ENCODE measurements at regions not wholly inside any gene's neighbourhood (a gene's known extent, or its start where the extent isn't known, plus 50 kb on each side); places are given as distances from the start of the nearest gene placed in this dataset.
"Not testable (repeated sequence)": the region's sequence is repeated elsewhere in the genome, so short reads cannot be mapped to it uniquely, and the experiment has no call there.

GRCh38 chr1:221862971-221863370 is 121.1 kb upstream of the DUSP10 start:
- DNase-seq = no peak

DNA sequence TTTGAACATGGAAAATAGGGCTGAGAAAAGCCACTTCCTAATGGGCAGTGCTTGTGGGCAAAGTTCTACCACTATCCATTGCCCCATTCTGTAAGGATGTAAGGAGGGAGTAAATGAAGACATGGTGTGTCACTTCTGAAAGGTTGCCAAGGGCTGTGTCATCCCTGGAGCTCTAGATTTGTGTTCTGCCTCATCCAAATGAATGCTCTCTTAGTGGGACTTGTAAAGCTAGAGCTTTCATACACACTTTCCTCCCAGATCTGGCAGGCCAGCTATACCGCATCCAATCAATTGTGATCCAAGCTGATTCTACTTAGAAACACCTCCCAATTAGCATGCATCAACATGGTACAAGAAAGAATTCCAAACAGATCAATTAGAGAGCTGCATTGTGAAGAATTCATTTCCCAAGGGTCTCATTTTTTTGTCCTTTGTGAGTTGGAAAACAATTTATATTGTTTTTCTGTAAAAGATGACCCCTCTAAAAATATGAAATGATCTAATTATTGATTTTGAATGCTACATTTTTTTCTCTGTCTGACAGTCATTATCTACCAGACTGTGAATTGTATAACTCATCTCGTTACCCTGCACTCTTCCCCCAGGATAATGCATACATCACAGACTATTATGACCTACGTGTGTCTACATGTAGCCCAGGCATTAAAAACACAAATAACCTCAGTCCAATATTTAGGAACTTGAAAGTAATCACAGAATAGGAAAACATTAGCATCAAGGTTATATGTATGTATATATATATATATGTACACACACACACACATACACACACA is 117.1 kb upstream of the DUSP10 start:
- DNase-seq = no peak

DNA sequence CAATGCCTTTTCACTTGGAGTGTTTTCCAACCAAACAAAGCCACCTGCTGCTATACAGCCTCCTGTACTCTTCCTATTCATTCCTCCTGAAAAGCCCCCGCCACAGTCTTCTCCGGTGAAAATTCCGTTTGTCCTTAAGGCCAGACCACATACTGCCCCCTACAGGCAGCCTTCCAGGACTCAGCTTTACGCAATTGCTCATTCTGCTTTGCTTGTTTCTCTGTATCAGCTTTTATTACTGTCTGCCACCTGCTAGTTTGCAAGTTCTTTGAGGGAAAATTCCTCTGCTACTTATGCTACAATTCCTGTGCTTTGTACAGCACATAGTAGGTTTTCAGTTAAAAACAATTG is 115.2 kb upstream of the DUSP10 start:
- not testable (repeated sequence) for DNase-seq

DNA sequence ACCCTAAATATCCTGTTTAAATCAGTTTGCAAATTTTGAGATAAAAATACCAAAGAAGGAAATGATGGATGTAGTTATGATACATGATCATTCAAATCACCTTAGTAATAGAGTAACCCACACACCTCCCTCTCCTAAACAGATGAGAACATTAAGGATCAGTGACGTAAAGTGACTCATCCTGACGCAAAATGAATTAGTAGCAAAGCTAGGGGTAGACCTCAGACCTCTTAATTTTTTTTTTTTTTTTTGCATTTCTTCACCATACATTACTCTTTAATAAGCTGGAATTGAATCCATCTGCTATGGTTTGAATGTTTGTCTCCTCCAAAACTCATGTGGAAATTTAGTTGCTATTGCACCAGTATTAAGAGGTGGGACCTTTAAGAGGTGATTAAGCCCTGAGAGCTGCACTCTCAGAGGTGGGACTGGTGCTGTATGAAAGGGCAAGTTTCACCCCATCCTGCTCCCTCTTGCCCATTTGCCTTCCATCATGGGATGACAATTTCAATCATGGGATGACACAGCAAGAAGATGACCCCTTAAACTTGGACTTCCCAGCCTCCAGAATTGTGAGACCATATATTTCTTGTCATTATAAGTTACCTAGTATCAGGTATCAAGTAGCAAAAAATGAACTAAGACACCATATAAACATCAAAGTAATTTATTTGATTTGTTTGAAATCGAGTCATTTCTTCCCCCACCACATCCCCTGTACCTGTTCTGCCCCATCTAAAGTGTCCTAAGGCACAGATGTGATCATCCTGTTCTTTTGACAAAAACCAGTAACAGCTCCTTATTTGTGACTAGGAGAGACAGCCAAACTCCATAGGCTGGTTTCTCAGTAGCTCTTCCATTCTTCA is 114.6 kb upstream of the DUSP10 start:
- no peak for DNase-seq

- no peak for DNase-seq
Measured at GRCh38 chr1:221855156-221855555, 113.3 kb upstream of the DUSP10 start.

DNA sequence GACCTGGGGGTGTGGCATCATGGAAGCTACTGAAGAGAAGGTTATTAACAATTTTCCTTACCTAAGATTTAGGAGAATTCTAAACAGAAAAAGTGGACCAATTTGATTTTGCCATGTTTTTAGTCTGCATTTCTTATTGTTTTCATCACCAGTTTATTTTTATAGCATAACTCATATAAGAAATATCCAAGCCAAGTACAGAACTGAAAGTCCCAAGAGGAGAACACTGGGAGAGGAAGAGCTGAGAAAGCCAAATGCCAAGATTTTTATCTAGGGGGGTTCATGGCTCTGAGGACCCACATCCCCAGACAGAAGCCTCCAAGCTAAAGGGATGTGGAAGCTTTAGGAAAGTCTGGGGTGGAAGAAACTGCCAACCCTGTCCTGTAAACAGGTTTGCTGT is 109.4 kb upstream of the DUSP10 start:
- DNase-seq = no peak

- no peak for DNase-seq
Measured at GRCh38 chr1:221850470-221851187, 108.7 kb upstream of the DUSP10 start.

DNA sequence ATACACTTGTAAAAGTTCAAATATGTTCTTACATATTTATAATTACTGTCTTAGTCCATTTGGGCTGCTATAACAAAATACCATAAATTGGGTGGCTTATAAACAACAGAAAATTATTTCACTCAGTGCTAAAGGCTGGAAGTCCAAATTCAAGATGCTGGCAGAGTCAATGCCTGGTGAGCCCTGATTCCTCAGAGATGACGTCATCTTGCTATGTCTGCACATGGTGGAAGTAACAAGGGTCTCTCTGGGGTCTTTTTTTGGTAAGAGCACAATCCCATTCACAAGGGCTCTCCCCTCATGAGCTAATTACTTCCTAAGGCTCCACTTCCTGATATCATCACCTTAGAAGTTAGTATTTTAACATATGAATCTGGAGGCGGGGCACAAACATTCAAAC is 108.0 kb upstream of the DUSP10 start:
- no peak for DNase-seq

- no peak for DNase-seq
Measured at GRCh38 chr1:221849110-221849509, 107.2 kb upstream of the DUSP10 start.

DNA sequence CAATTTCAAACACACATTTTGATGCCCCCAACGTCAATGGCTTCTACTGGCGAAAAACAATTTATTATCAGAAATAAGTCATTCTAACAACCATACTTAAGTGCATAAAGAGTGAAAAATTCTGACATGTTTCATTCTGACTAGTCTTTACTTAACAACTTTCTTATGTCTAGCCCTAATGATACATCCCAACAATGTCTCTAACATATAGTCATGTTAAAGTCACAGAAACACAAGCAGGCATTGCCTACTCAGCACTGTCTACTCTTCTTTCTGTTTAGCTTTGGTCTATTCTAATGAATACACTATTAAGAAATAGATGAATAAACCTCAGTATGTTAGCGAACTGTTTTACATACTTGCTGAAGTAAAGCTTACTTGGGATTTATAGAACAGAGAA is 105.8 kb upstream of the DUSP10 start:
- no peak for DNase-seq

GRCh38 chr1:221845650-221846371 is 103.9 kb upstream of the DUSP10 start:
- no peak for DNase-seq

DNA sequence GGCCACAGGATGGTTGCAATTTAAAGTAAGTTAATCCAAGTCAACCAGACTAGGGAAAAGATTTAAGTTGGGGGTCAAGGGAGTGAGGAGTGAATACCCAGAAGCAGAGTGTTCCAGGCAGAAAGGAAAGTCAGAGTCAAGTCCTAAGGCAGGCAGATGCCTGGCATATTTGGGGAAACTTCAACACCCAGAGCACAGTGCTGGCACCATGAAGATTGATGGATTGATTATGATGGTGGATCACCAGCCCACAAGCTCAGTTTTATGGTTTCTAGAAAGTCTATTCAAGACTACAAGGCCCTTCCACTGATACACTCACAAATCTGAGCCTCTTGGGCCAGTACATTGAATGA is 100.1 kb upstream of the DUSP10 start:
- DNase-seq = no peak

DNA sequence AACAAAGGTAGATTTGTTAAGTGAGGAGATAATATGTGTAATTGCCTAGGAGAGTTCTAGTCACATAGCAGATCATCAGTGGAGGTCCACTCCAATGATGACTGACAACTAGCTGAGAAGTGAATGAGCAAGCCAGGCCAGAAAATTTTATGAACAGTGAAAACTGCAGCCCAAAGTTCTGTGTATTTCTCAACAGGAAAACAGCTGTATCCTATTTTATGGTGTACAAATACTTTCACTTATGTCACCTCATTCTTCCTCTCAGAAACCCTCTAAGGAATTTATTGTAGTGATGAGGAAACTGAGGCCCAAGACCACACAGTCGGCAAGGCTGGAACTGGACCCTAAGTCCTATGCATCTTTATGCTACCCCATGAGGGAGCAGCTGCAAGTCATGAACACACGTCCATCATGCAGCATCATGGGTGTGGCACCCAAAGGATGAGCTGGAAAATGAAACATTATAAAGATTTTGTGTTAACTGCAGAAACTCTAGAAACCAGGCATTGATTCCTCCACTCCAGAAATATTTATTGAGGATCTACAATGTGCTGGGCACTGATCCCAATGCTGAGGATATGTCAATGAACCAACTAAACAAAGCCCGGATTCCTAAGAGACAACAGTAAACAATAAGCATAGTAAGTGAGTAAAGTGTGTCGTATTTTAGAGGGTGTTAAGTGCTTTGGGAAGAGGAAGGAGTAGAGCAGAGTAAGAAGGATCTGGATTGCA is 99.5 kb upstream of the DUSP10 start:
- DNase-seq = no peak

- no peak for DNase-seq
Measured at GRCh38 chr1:221840511-221841243, 98.8 kb upstream of the DUSP10 start.

- DNase-seq = no peak
Measured at GRCh38 chr1:221839782-221840395, 98.0 kb upstream of the DUSP10 start.

DNA sequence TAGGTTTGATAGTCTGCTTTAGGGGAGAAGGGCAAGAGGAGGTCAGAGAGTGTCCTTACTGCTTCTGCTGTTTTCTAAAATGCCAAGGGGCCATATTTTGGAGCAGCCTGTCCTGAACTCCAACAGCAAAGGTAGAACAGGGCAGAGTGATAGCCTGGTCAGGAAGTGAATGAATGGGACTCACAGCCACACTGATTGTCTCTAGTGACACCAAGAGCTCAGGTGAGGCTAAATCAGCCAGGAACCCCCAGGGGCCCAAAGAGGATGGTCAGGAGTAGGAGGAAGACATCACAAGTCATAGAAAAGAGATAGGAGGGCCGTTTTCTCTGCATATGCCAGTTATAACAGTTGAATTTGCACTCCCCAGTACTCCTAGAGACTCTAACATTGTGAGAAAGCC is 97.4 kb upstream of the DUSP10 start:
- no peak for DNase-seq

GRCh38 chr1:221837896-221838295 is 96.0 kb upstream of the DUSP10 start:
- no peak for DNase-seq

- DNase-seq = no peak
Measured at GRCh38 chr1:221834698-221835513, 93.0 kb upstream of the DUSP10 start.

GRCh38 chr1:221832617-221833016 is 90.7 kb upstream of the DUSP10 start:
- no peak for DNase-seq

- DNase-seq = no peak
Measured at GRCh38 chr1:221832151-221832550, 90.3 kb upstream of the DUSP10 start.
